ENCODE measurements at regions not wholly inside any gene's neighbourhood (a gene's known extent, or its start where the extent isn't known, plus 50 kb on each side); places are given as distances from the start of the nearest gene placed in this dataset.

DNA sequence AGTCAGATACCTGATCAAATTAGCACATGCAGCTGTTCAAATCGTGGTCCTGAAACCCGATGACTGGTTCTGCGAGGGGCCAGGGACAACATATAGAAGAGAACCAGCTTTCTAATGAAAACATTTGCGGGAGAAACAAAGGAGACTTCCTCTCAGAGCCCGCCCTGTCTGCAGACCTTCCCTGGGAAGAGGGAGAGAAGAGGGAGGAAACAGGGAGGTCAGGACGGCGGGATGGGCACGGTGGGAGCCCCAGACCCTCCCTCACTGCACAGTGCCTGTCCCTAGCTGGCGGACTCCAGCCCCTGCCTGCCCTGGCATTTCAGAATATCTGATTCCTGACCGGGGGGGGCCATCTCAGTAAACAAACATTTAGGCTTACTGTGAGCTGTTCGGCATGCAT is 317.3 kb downstream of the FOXL1 start:
- FAIRE-seq (no peak), DNase-seq (ENCODE audit: insufficient read length, low spot score) (no peak)

DNA sequence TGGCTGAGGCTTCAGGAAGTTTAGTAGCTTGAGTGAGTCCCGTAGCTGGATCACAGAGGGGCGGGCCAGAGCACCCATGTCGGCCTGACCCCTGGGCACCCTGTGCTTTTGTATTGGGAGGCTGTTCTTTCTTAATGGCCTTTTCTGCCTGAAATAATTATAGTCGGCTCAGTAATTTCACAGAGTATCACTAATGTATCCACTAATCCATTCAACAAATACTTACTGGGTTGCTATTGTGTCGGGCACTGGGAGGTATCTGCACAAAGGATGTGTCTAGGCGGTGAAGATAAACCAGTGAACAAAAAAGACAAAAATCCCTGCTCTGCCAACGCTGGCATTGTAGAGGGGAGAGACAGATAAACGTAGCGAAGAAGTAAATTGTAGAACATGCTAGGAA is 318.6 kb downstream of the FOXL1 start:
- DNase-seq (ENCODE audit: insufficient read length, low spot score) (no peak), FAIRE-seq (no peak)

DNA sequence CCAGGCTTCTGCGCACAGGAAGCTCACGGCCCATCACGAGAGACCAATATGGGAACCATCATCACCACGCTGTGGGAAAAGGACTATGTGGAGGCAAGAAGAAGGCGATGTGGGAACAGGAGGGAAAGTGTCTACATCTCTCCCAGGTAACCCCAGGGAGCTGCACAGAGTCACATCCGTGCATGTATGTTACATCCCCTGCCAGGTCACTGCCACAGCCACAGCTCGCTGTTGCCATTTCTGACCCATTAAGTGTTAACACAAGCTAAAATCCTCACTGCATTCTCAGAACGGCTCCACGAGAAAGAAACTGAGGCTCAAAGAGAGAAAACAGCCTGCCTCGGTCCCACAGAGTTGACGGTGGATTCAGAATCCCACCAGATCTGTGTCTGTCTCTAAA is 319.1 kb downstream of the FOXL1 start:
- DNase-seq (ENCODE audit: insufficient read length, low spot score), result no peak
- FAIRE-seq, result no peak

- DNase-seq (ENCODE audit: insufficient read length, low spot score) (no peak), FAIRE-seq (no peak)
Observed at GRCh38 chr16:86898386-86898785, 320.0 kb downstream of the FOXL1 start.

DNA sequence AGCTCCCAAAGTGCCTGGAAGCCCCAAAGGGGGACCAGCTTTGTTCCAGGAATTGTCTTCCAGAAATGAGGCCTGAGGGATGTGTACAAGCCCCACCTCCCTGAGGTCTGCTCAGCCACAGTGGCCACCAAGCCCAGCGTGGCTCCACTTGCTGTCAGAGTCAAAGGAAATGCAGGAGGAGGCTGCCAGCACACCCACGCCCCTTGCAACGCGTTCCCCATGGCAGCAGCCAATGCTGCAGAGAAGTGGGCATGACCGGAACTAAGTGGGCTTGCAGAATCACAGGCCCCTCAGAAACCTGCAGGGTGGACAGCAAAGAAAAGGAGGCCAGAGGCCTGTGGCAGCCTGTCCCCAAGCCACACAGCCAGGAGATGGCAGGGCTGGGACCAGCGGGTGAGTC is 320.8 kb downstream of the FOXL1 start:
- FAIRE-seq (peak; percentile 9), DNase-seq (ENCODE audit: insufficient read length, low spot score) (no peak)

GRCh38 chr16:86899757-86900156 is 321.4 kb downstream of the FOXL1 start:
- DNase-seq (ENCODE audit: insufficient read length, low spot score), result peak; percentile 28
- no peak for FAIRE-seq

GRCh38 chr16:86901483-86901882 is 323.1 kb downstream of the FOXL1 start:
- DNase-seq (ENCODE audit: insufficient read length, low spot score) (peak; percentile 52), FAIRE-seq (no peak)

- FAIRE-seq (no peak), DNase-seq (ENCODE audit: insufficient read length, low spot score) (no peak)
Observed at GRCh38 chr16:86902656-86903001, 324.3 kb downstream of the FOXL1 start.

DNA sequence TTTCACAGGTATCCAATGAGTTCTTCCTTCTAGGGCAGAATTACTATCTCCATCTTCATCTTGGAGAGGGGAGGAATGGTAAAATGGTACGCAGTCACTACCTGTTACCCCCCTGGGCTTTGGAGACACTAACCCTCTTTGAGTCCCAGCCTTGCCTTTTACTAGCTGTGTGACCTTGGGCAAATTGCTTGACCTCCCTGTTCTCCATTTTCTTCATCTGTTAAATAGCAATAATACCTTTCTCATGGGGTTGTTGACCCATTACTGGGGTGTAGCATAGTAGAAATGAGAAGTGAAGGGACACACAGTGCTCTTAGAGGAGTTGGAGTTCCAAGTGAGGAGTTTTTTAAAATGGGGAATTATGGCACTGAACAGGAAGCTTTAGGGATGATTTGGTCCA is 324.7 kb downstream of the FOXL1 start:
- FAIRE-seq (no peak), DNase-seq (ENCODE audit: insufficient read length, low spot score) (no peak)

GRCh38 chr16:86905302-86905701 is 327.0 kb downstream of the FOXL1 start:
- DNase-seq (ENCODE audit: insufficient read length, low spot score), result no peak
- FAIRE-seq, result peak; percentile 4

- FAIRE-seq (no peak), DNase-seq (ENCODE audit: insufficient read length, low spot score) (no peak)
Observed at GRCh38 chr16:86906623-86907022, 328.3 kb downstream of the FOXL1 start.

DNA sequence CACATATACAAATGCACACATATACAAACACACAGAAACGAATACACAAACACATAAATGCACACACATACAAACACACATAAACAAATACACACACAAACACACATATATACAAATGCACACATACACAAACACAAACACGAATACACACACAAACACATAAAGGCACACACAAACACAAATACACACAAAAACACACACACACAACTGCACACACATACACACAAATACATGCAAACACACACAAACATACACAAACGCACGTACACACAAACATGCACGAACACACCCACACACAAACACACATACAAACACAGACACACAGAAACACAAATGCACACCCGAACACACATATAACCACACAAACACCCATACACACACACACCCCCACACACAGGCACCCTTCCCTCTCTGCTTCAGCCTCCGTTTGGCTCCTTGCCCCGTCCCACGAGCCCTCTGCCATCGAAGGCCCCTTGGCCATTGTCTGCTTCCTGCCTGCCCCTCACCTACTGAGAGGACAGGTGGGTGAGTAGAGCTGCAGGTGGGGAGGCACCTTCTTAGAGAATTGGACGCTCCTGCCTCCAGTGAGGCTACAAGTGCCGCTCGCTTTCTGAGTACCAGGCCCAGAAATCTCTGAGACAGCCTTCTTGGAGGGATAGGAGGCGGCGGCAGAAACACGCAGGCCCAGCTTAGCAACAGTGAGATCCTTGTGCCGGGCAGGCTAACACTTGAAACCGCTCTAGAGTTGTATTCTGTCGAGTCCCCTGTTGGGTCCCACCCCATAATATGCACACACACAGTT is 331.2 kb downstream of the FOXL1 start:
- DNase-seq (ENCODE audit: insufficient read length, low spot score) (no peak), FAIRE-seq (peak; percentile 98)

DNA sequence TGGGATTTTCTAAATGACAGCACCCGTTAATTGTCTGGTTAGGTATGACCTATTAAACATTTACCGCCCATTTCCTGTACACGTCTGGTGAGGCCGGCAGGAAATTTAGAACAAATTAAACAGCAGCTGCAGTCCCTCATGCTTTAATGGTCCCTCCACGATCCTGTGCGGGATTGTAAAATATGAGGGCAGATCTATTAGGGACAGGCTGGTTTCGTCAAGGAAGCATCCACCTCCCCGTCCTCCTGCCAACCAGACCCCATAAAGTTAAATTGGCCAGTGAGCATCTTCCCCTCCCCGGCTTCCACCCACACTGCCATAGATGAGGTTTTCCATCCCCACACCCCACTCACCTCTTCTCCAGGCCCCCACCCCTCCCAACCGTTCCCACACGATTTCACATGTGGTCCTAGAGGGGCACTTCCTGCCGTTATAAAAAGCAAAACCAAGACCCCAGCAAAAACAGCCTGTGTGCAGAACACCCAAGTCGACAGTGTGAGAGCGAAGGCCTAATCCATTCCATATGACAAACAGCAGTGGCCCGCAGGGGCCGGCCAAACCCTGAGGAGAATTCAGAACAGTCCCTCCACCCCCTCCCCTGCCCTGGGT is 331.9 kb downstream of the FOXL1 start:
- no peak for FAIRE-seq
- no peak for DNase-seq (ENCODE audit: insufficient read length, low spot score)

DNA sequence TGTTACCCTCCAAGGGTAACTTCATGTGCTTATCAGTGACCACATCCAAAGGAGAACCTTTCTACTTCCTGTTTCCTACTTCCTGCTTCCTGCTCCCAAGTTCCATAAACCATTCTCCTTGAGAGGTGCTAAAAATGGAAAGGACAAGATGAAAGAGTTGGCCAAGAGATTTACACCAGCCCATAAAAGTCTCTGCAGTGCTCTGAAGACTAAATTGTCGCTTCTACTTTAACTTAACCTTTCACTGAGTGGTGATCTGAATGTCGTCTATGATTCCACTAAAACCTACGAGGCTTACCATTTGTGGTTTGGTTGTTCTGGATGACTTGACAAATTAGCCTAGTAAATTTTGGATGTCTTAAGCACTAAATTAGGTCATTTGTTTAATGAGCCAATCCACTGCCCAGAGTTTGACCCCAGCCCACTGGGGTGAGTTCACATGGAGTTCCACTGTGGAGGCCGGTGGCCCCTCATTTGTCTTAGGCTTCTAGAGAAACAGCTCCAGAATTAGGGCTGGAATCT is 333.1 kb downstream of the FOXL1 start:
- DNase-seq (ENCODE audit: insufficient read length, low spot score) (no peak), FAIRE-seq (no peak)

- DNase-seq (ENCODE audit: insufficient read length, low spot score), result no peak
- no peak for FAIRE-seq
Observed at GRCh38 chr16:86913886-86914285, 335.5 kb downstream of the FOXL1 start.

GRCh38 chr16:86914876-86915717 is 336.7 kb downstream of the FOXL1 start:
- FAIRE-seq, result peak; percentile 44
- no peak for DNase-seq (ENCODE audit: insufficient read length, low spot score)

DNA sequence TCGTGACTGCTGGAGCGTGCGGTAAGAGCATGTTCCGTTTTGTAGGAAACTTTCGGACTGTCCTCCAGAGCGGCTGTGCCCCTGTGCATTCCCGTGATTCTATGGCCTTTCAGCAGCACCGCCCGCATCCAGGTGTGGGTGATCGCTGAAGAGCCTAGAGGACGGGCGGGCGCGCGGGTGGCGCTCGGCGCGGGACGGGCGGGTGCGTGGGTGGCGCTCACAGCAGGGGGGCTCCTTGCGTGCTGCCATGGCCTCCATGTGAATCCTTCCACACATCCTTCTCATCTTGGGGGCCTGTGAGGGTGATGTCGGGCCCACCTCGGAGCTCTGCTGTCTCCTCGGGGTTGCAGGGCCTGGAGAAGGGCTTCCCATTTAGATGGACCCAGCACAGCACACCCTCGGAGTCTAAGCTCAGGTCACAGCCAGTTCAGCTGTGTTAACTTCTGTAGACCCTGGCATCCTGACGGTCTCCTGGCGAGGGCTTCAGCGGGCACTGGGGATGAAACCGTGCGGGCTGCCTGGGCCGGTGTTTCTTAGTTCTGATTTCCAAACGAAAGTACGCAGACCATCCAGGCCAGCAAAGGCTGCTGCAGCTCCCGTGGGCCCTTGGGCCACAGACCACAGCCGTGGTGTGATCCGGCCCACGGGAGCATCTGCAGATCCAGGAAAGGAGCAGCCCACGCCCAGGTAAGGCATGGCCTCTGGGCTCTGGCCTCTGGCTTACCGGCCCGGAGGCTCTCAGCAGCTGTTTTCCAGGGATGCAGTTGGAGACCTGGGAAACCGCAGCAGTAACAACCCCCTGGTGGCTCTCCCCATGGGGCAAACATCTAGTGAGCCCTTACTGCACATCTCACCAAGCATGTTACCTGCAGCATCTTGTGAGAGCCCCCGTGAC is 339.4 kb downstream of the FOXL1 start:
- DNase-seq (ENCODE audit: insufficient read length, low spot score) (no peak), FAIRE-seq (no peak)

GRCh38 chr16:86918637-86919036 is 340.3 kb downstream of the FOXL1 start:
- no peak for DNase-seq (ENCODE audit: insufficient read length, low spot score)
- FAIRE-seq, result no peak

GRCh38 chr16:86919078-86919477 is 340.7 kb downstream of the FOXL1 start:
- no peak for DNase-seq (ENCODE audit: insufficient read length, low spot score)
- no peak for FAIRE-seq

- FAIRE-seq (no peak), DNase-seq (ENCODE audit: insufficient read length, low spot score) (no peak)
Observed at GRCh38 chr16:86919578-86920305, 341.4 kb downstream of the FOXL1 start.

Measured in HTR-8/SVneo (cell line).